Caco-2 (cell line): ENCODE measurements at regions not wholly inside any gene's neighbourhood (a gene's known extent, or its start where the extent isn't known, plus 50 kb on each side); places are given as distances from the start of the nearest gene placed in this dataset.

ENCODE experiments used
- BruUV-seq: library from RNA; stranded (reverse); fragments of 400-500 nt; replicated peaks from 2 replicates; lab custom pipeline; 2021; lab: Mats Ljungman, UMichigan
- CTCF ChIA-PET: fragments of 300-600 bp; sonication (Branson Sonifier 250); formaldehyde crosslinking; loops from one replicate; lab custom pipeline; 2022; ENCODE audit warnings: antibody characterized with exemption; lab: Charles Lee
- POLR2A ChIA-PET: fragments of 300-600 bp; sonication (Branson Sonifier 250); formaldehyde crosslinking; loops from one replicate; lab custom pipeline; 2022; ENCODE audit warnings: antibody characterized with exemption; lab: Charles Lee
- DNase-seq, 2 experiments: peaks; one replicate each; pipeline versions ENCODE4 v3.0.0 to v3.0.0-alpha.2; 2020 to 2022
- H3K27me3 ChIP-seq: replicated peaks from 2 replicates; pipeline ENCODE4 v1.6.0; 2011; ENCODE audit warnings: low read length; ENCODE audit not compliant: control insufficient read depth, insufficient read depth
- H3K36me3 ChIP-seq: 2 replicates; pipeline ENCODE4 v1.5.1; 2011; ENCODE audit warnings: low read length; ENCODE audit not compliant: control insufficient read depth, insufficient read depth
- H3K4me1 ChIP-seq: fragments of 250-450 bp; sonication (Bioruptor Pico); 2 replicates; pipeline ENCODE4 v1.5.1; 2020; ENCODE audit warnings: mild to moderate bottlenecking
- H3K4me3 ChIP-seq: 2 replicates; pipeline ENCODE4 v1.5.1; 2011; ENCODE audit warnings: low read depth, mild to moderate bottlenecking, control low read depth, low read length
- H3K9me3 ChIP-seq: fragments of 250-450 bp; sonication (Bioruptor Pico); 2 replicates; pipeline ENCODE4 v1.5.1; 2020; ENCODE audit warnings: mild to moderate bottlenecking, moderate library complexity
- H3K27ac Mint-ChIP-seq: one replicate; pipeline ENCODE4 v1.8.0; 2022; ENCODE audit warnings: mixed read lengths; ENCODE audit not compliant: unreplicated experiment
- H3K27me3 Mint-ChIP-seq: one replicate; pipeline ENCODE4 v1.8.0; 2022; ENCODE audit warnings: mixed read lengths; ENCODE audit not compliant: insufficient read depth, unreplicated experiment
- H3K36me3 Mint-ChIP-seq: one replicate; pipeline ENCODE4 v1.8.0; 2022; ENCODE audit warnings: mild to moderate bottlenecking, mixed read lengths; ENCODE audit not compliant: insufficient read depth, unreplicated experiment
- H3K4me1 Mint-ChIP-seq: one replicate; pipeline ENCODE4 v1.8.0; 2022; ENCODE audit warnings: low read depth, mixed read lengths; ENCODE audit not compliant: unreplicated experiment
- H3K4me3 Mint-ChIP-seq: one replicate; pipeline ENCODE4 v1.8.0; 2022; ENCODE audit warnings: mild to moderate bottlenecking, moderate library complexity, mixed read lengths; ENCODE audit not compliant: unreplicated experiment
- H3K9me3 Mint-ChIP-seq: one replicate; pipeline ENCODE4 v1.8.0; 2022; ENCODE audit warnings: mixed read lengths; ENCODE audit not compliant: unreplicated experiment
- intact Hi-C: fragments of 100-400 bp; cut with micrococcal nuclease; formaldehyde crosslinking; loops from one replicate; pipeline ENCODE4 v1.10.0; 2022; ENCODE audit not compliant: unreplicated experiment
- TF ChIP-seq, protein P1 (sequence below), 2 experiments: fragments of 200-600 bp in 1 of 2; IDR thresholded peaks; 1 replicate in 1 of 2; 2 replicates in 1 of 2; pipeline versions ENCODE4 v1.5.1 to v1.8.0; 2011 to 2022; ENCODE audit warnings: antibody characterized with exemption in 1 of 2, control low read depth in 1 of 2, inconsistent platforms in 1 of 2, low read depth in 1 of 2, low read length in 1 of 2, mild to moderate bottlenecking in 1 of 2, moderate library complexity in 1 of 2; ENCODE audit not compliant: insufficient read depth in 1 of 2, severe bottlenecking in 1 of 2, unreplicated experiment in 1 of 2

GRCh38 chr4:20616848-20617247, 83.4 kb upstream of the PACRGL start:
- H3K4me3 Mint-ChIP-seq, result no peak overlapping the region
- no TSS peak for BruUV-seq
- TF ChIP-seq, protein P1, sequence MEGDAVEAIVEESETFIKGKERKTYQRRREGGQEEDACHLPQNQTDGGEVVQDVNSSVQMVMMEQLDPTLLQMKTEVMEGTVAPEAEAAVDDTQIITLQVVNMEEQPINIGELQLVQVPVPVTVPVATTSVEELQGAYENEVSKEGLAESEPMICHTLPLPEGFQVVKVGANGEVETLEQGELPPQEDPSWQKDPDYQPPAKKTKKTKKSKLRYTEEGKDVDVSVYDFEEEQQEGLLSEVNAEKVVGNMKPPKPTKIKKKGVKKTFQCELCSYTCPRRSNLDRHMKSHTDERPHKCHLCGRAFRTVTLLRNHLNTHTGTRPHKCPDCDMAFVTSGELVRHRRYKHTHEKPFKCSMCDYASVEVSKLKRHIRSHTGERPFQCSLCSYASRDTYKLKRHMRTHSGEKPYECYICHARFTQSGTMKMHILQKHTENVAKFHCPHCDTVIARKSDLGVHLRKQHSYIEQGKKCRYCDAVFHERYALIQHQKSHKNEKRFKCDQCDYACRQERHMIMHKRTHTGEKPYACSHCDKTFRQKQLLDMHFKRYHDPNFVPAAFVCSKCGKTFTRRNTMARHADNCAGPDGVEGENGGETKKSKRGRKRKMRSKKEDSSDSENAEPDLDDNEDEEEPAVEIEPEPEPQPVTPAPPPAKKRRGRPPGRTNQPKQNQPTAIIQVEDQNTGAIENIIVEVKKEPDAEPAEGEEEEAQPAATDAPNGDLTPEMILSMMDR (IDR thresholded peaks at IDR 0.05; ENCODE audit: insufficient read depth in 1 of 2, low read depth in 1 of 2, low read length in 1 of 2, severe bottlenecking in 1 of 2, unreplicated experiment in 1 of 2), result no peak
- H3K4me1 Mint-ChIP-seq, result no peaks in the 10 kb centered on the region
- no peak overlapping the region for H3K27ac Mint-ChIP-seq
- no peaks in the 10 kb centered on the region for H3K9me3 Mint-ChIP-seq
- no peaks in the 10 kb centered on the region for H3K27me3 ChIP-seq
- intact Hi-C loops, result no loop called here
- ChIA-PET POLR2A (no interaction called here), CTCF (no interaction called here)
- no peaks in the 10 kb centered on the region for H3K4me1 ChIP-seq
- no peaks in the 10 kb centered on the region for H3K36me3 Mint-ChIP-seq
- H3K36me3 ChIP-seq, result no peaks in the 10 kb centered on the region
- no peaks in the 10 kb centered on the region for H3K9me3 ChIP-seq
- no peaks in the 10 kb centered on the region for H3K27me3 Mint-ChIP-seq
- no peak for DNase-seq
- no peak overlapping the region for H3K4me3 ChIP-seq

- Mint-ChIP-seq H3K4me3 (no peak overlapping the region), H3K4me1 (no peaks in the 10 kb centered on the region), H3K36me3 (no peaks in the 10 kb centered on the region), H3K27me3 (no peaks in the 10 kb centered on the region), H3K27ac (no peak overlapping the region), H3K9me3 (no peaks in the 10 kb centered on the region)
- BruUV-seq, result no TSS peak
- H3K4me1 ChIP-seq, result no peaks in the 10 kb centered on the region
- no peaks in the 10 kb centered on the region for H3K9me3 ChIP-seq
- POLR2A ChIA-PET, result no interaction called here
- no peaks in the 10 kb centered on the region for H3K27me3 ChIP-seq
- no peak overlapping the region for H3K4me3 ChIP-seq
- CTCF ChIA-PET, result no interaction called here
- no peak for DNase-seq
- TF ChIP-seq, protein P1 (IDR thresholded peaks at IDR 0.05; ENCODE audit: insufficient read depth in 1 of 2, low read depth in 1 of 2, low read length in 1 of 2, severe bottlenecking in 1 of 2, unreplicated experiment in 1 of 2), result no peak
- intact Hi-C loops, result no loop called here
- H3K36me3 ChIP-seq, result no peaks in the 10 kb centered on the region
Measured at GRCh38 chr4:20617678-20618396, 82.4 kb upstream of the PACRGL start.

DNA sequence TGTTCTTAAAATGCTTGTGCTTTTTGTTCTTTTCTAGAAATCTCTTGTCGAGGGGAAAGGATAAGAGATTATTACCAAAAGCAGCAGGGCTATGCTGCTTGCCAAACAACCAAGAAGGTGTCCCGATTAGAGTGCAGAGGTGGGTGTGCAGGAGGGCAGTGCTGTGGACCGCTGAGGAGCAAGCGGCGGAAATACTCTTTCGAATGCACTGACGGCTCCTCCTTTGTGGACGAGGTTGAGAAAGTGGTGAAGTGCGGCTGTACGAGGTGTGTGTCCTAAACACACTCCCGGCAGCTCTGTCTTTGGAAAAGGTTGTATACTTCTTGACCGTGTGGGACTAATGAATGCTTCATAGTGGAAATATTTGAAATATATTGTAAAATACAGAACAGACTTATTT, 81.5 kb upstream of the PACRGL start:
- H3K4me3 ChIP-seq, result no peak overlapping the region
- no peak overlapping the region for H3K4me3 Mint-ChIP-seq
- no peaks in the 10 kb centered on the region for H3K27me3 ChIP-seq
- no peaks in the 10 kb centered on the region for H3K36me3 Mint-ChIP-seq
- intact Hi-C loops, result no loop called here
- no peak overlapping the region for H3K27ac Mint-ChIP-seq
- POLR2A ChIA-PET, result no interaction called here
- H3K9me3 Mint-ChIP-seq, result no peaks in the 10 kb centered on the region
- TF ChIP-seq, protein P1 (IDR thresholded peaks at IDR 0.05; ENCODE audit: insufficient read depth in 1 of 2, low read depth in 1 of 2, low read length in 1 of 2, severe bottlenecking in 1 of 2, unreplicated experiment in 1 of 2), result no peak
- H3K36me3 ChIP-seq, result no peaks in the 10 kb centered on the region
- no peaks in the 10 kb centered on the region for H3K27me3 Mint-ChIP-seq
- no peaks in the 10 kb centered on the region for H3K9me3 ChIP-seq
- CTCF ChIA-PET, result no interaction called here
- DNase-seq, result no peak
- BruUV-seq, result no TSS peak
- peaks cover 5% of the 10 kb centered on the region for H3K4me1 ChIP-seq
- no peaks in the 10 kb centered on the region for H3K4me1 Mint-ChIP-seq
